Neural cell (in vitro differentiated cells): ENCODE measurements at regions not wholly inside any gene's neighbourhood (a gene's known extent, or its start where the extent isn't known, plus 50 kb on each side); places are given as distances from the start of the nearest gene placed in this dataset.

Source experiments
- H2AFZ ChIP-seq: fragments of 200-600, 300-800 bp; sonication (generic), shearing (Covaris generic); 2 replicates; pipeline ENCODE4 v1.6.0; 2014; ENCODE audit warnings: low read depth, mild to moderate bottlenecking, antibody characterized with exemption, low read length, moderate library complexity
- H3F3A ChIP-seq: fragments of 200-600 bp; shearing (Covaris generic); 2 replicates; pipeline ENCODE4 v1.6.1; 2016; ENCODE audit warnings: mild to moderate bottlenecking, moderate library complexity, mixed read lengths, antibody characterized with exemption, low read length; ENCODE audit not compliant: insufficient read depth, poor library complexity, severe bottlenecking
- H3K27ac ChIP-seq: fragments of 200-600, 300-800 bp; sonication (generic), shearing (Covaris generic); 2 replicates; pipeline ENCODE4 v1.5.1; 2014; ENCODE audit warnings: mild to moderate bottlenecking, low read length, moderate library complexity
- H3K27me3 ChIP-seq: fragments of 300-800, 200-600 bp; sonication (generic), shearing (Covaris generic); 2 replicates; pipeline ENCODE4 v1.6.0; 2014; ENCODE audit warnings: mild to moderate bottlenecking, low read depth, low read length, moderate library complexity; ENCODE audit not compliant: insufficient read depth
- H3K36me3 ChIP-seq: fragments of 300-800, 200-600 bp; sonication (generic), shearing (Covaris generic); 2 replicates; pipeline ENCODE4 v1.5.1; 2014; ENCODE audit warnings: mild to moderate bottlenecking, antibody characterized with exemption, low read length, moderate library complexity; ENCODE audit not compliant: insufficient read depth
- H3K4me2 ChIP-seq: fragments of 300-800, 200-600 bp; sonication (generic), shearing (Covaris generic); 2 replicates; pipeline ENCODE4 v1.6.0; 2014; ENCODE audit warnings: mild to moderate bottlenecking, low read length
- H3K4me3 ChIP-seq: fragments of 300-800, 200-600 bp; sonication (generic), shearing (Covaris generic); 2 replicates; pipeline ENCODE4 v1.5.1; 2014; ENCODE audit warnings: mild to moderate bottlenecking, low read length, moderate library complexity
- H3K79me2 ChIP-seq: fragments of 200-600 bp; shearing (Covaris generic); replicated peaks from 2 replicates; pipeline ENCODE4 v1.6.0; 2014; ENCODE audit warnings: mild to moderate bottlenecking, low read length, moderate library complexity; ENCODE audit not compliant: insufficient read depth
- H3K9ac ChIP-seq: fragments of 300-800, 200-600 bp; sonication (generic), shearing (Covaris generic); 2 replicates; pipeline ENCODE4 v1.6.1; 2016; ENCODE audit warnings: mild to moderate bottlenecking, low read length, mixed read lengths
- H3K9me2 ChIP-seq: fragments of 200-600 bp; shearing (Covaris generic); 2 replicates; pipeline ENCODE4 v1.6.1; 2016; ENCODE audit warnings: mild to moderate bottlenecking, low read length, mixed read lengths; ENCODE audit not compliant: insufficient read depth
- H3K9me3 ChIP-seq: fragments of 200-600, 300-800 bp; sonication (generic), shearing (Covaris generic); 2 replicates; pipeline ENCODE4 v1.6.1; 2016; ENCODE audit warnings: mild to moderate bottlenecking, mixed run types, low read length, moderate library complexity, mixed read lengths
- H4K20me1 ChIP-seq: fragments of 200-600 bp; shearing (Covaris generic); 2 replicates; pipeline ENCODE4 v1.6.1; 2016; ENCODE audit warnings: mild to moderate bottlenecking, mixed run types; ENCODE audit not compliant: insufficient read depth
- EP300 ChIP-seq: fragments of 450-650 bp; conservative IDR thresholded peaks from 2 replicates; pipeline ENCODE4 v1.6.1; 2014; ENCODE audit warnings: antibody characterized with exemption, mild to moderate bottlenecking, moderate library complexity; ENCODE audit not compliant: poor library complexity, severe bottlenecking
- EZH2 ChIP-seq: fragments of 200-600, 300-800 bp; shearing (Covaris generic), sonication (generic); IDR thresholded peaks from 2 replicates; pipeline ENCODE4 v1.6.1; 2014; ENCODE audit warnings: antibody characterized with exemption, low read length, borderline replicate concordance, mild to moderate bottlenecking; ENCODE audit not compliant: insufficient read depth, poor library complexity, severe bottlenecking
- MXI1 ChIP-seq: fragments of 450-650 bp; conservative IDR thresholded peaks from 2 replicates; pipeline ENCODE4 v1.6.1; 2014; ENCODE audit warnings: antibody characterized with exemption, mild to moderate bottlenecking; ENCODE audit not compliant: poor library complexity, severe bottlenecking
- POLR2AphosphoS5 ChIP-seq: IDR thresholded peaks from 2 replicates; pipeline ENCODE4 v1.6.1; 2012
- RAD21 ChIP-seq: fragments of 450-650 bp; conservative IDR thresholded peaks from 2 replicates; pipeline ENCODE4 v1.6.1; 2014; ENCODE audit warnings: antibody characterized with exemption, mild to moderate bottlenecking, moderate library complexity
- SMC3 ChIP-seq: fragments of 450-650 bp; conservative IDR thresholded peaks from 2 replicates; pipeline ENCODE4 v1.6.1; 2014; ENCODE audit warnings: antibody characterized with exemption, mild to moderate bottlenecking, moderate library complexity; ENCODE audit not compliant: poor library complexity
- TAF1 ChIP-seq: IDR thresholded peaks from 2 replicates; pipeline ENCODE4 v1.6.1; 2012; ENCODE audit warnings: low read depth
- TF ChIP-seq, protein P1 (sequence below): fragments of 450-650 bp; IDR thresholded peaks from 2 replicates; pipeline ENCODE4 v1.5.1; 2014; ENCODE audit warnings: antibody characterized with exemption, mild to moderate bottlenecking, moderate library complexity; ENCODE audit not compliant: poor library complexity, severe bottlenecking
- TF ChIP-seq, protein P2 (sequence below): IDR thresholded peaks from 2 replicates; pipeline ENCODE4 v1.6.1; 2012; ENCODE audit warnings: borderline replicate concordance

DNA sequence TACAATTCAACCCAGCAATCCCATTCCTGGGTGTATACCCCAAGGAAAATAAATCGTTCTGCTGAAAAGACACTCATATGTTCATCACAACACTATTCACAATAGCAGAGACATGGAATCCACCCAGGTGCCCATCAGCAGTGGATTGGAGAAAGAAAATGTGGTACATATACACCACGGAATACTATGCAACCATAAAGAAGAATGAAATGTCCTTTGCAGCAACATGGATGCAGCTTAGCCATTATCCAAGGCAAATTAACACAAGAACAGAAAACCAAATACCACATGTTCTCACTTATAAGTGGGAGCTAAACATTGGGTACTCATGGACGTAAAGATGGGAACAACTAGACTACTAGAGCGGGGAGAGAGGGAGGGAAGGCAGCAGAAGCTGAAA, 207.8 kb downstream of the GATA3 start:
- Histone ChIP-seq H3K9ac (no peak overlapping the region), H3K4me3 (no peak overlapping the region), H3K36me3 (no peaks in the 10 kb centered on the region), H3K9me2 (no peaks in the 10 kb centered on the region), H3K9me3 (no peaks in the 10 kb centered on the region), H3F3A (no peaks in the 10 kb centered on the region), H3K4me2 (no peak overlapping the region), H3K27ac (no peak overlapping the region), H4K20me1 (no peaks in the 10 kb centered on the region), H3K79me2 (no peaks in the 10 kb centered on the region), H3K27me3 (no peaks in the 10 kb centered on the region), H2AFZ (no peak overlapping the region)
- no peak for TF ChIP-seq TAF1
- no peak for TF ChIP-seq SMC3
- TF ChIP-seq POLR2AphosphoS5: no peak
- TF ChIP-seq, protein P1, sequence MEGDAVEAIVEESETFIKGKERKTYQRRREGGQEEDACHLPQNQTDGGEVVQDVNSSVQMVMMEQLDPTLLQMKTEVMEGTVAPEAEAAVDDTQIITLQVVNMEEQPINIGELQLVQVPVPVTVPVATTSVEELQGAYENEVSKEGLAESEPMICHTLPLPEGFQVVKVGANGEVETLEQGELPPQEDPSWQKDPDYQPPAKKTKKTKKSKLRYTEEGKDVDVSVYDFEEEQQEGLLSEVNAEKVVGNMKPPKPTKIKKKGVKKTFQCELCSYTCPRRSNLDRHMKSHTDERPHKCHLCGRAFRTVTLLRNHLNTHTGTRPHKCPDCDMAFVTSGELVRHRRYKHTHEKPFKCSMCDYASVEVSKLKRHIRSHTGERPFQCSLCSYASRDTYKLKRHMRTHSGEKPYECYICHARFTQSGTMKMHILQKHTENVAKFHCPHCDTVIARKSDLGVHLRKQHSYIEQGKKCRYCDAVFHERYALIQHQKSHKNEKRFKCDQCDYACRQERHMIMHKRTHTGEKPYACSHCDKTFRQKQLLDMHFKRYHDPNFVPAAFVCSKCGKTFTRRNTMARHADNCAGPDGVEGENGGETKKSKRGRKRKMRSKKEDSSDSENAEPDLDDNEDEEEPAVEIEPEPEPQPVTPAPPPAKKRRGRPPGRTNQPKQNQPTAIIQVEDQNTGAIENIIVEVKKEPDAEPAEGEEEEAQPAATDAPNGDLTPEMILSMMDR: no peak
- no peak for TF ChIP-seq MXI1
- TF ChIP-seq, protein P2, sequence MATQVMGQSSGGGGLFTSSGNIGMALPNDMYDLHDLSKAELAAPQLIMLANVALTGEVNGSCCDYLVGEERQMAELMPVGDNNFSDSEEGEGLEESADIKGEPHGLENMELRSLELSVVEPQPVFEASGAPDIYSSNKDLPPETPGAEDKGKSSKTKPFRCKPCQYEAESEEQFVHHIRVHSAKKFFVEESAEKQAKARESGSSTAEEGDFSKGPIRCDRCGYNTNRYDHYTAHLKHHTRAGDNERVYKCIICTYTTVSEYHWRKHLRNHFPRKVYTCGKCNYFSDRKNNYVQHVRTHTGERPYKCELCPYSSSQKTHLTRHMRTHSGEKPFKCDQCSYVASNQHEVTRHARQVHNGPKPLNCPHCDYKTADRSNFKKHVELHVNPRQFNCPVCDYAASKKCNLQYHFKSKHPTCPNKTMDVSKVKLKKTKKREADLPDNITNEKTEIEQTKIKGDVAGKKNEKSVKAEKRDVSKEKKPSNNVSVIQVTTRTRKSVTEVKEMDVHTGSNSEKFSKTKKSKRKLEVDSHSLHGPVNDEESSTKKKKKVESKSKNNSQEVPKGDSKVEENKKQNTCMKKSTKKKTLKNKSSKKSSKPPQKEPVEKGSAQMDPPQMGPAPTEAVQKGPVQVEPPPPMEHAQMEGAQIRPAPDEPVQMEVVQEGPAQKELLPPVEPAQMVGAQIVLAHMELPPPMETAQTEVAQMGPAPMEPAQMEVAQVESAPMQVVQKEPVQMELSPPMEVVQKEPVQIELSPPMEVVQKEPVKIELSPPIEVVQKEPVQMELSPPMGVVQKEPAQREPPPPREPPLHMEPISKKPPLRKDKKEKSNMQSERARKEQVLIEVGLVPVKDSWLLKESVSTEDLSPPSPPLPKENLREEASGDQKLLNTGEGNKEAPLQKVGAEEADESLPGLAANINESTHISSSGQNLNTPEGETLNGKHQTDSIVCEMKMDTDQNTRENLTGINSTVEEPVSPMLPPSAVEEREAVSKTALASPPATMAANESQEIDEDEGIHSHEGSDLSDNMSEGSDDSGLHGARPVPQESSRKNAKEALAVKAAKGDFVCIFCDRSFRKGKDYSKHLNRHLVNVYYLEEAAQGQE: no peak
- no peak for TF ChIP-seq RAD21
- TF ChIP-seq EZH2: no peak

DNA sequence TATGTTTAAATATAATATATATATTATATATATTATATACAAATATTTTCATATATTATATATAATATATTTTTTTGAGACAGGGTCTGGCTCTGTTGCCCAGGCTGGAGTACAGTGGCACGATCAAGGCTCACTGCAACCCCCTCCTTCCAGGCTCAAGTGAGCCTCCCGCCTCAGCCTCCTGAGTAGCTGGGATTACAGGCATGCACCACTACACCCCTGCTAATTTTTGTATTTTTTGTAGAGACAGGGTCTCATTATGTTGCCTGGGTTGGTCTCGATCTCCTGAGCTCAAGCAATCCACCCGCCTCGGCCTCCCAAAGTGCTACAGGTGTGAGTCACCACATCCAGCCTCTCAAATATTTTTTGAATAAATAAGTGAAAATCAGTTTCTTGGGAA, 215.5 kb downstream of the GATA3 start:
- Histone ChIP-seq H3F3A (no peaks in the 10 kb centered on the region), H3K36me3 (no peaks in the 10 kb centered on the region), H3K4me2 (no peak overlapping the region), H3K9me3 (no peaks in the 10 kb centered on the region), H2AFZ (no peak overlapping the region), H3K9ac (no peak overlapping the region), H4K20me1 (no peaks in the 10 kb centered on the region), H3K9me2 (no peaks in the 10 kb centered on the region), H3K27me3 (no peaks in the 10 kb centered on the region), H3K79me2 (no peaks in the 10 kb centered on the region), H3K27ac (no peak overlapping the region), H3K4me3 (no peak overlapping the region)
- TF ChIP-seq RAD21: no peak
- no peak for TF ChIP-seq EZH2
- no peak for TF ChIP-seq POLR2AphosphoS5
- TF ChIP-seq, protein P2: no peak
- TF ChIP-seq, protein P1: no peak
- no peak for TF ChIP-seq MXI1
- TF ChIP-seq TAF1: no peak
- no peak for TF ChIP-seq SMC3
- TF ChIP-seq EP300: no peak
